ENCODE measurements at regions not wholly inside any gene's neighbourhood (a gene's known extent, or its start where the extent isn't known, plus 50 kb on each side); places are given as distances from the start of the nearest gene placed in this dataset.

- DNase-seq (ENCODE audit: low read depth), result no peak
Observed at GRCh38 chr2:236855866-236856847, 229.5 kb upstream of the COPS8 start.

DNA sequence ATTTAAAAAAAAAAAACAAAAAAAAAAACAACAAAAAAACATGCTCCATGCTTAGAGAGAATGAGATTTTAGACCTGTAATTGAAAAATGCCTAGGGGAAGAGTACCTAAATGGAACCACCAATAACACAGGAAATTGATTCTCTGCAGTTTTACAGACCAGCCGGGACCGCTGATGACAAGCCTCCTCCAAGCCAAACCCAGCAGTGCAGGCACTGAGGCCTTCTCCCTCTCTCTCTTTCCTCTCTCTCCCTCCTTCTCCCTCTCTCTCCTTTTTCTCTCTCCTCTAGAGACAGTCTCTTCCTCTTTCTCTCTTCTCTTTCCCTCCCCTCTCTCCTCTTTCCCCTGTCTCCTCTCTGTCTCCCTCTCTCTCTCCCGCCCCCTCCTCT is 228.8 kb upstream of the COPS8 start:
- no peak for DNase-seq (ENCODE audit: low read depth)

DNA sequence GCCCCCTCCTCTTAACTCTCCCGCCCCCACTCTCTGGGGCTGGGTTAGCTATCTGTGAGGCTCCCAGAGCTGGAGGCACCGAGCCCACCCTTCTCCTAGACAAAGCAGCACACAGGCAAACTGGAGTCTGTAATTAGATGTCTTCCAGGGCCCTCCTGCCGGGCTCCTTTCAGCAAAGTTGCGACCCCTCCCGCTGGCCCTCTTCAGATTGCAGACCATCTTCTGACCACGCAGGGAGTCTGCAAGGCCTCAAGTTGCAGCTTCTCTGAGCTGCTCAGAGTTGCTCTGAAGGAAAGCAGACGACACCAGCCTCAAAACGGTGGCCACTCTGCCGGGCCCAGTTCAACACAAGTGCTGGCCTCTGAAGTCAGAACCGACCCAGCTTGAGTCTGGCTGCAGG is 228.4 kb upstream of the COPS8 start:
- no peak for DNase-seq (ENCODE audit: low read depth)

DNA sequence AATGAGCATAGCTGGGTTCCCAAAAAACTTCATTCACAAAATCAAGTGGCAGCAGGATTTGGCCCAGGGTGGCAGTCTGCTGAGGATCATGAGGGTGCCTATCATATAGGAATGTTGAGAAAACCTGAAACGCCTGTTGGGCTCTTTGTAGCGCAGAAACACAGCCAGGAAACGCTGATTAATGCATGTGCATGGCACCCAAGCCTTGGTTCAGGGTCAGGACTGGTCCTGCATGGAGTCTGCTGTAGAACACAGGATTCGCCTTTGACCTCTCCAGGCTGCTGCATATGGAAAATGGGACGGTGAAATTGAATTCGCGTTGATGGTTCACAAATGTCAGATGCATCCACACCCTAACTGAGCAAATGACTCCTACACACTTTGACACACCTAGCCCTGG is 227.9 kb upstream of the COPS8 start:
- DNase-seq (ENCODE audit: low read depth), result no peak

- no peak for DNase-seq (ENCODE audit: low read depth)
Observed at GRCh38 chr2:236858661-236859060, 227.0 kb upstream of the COPS8 start.

DNA sequence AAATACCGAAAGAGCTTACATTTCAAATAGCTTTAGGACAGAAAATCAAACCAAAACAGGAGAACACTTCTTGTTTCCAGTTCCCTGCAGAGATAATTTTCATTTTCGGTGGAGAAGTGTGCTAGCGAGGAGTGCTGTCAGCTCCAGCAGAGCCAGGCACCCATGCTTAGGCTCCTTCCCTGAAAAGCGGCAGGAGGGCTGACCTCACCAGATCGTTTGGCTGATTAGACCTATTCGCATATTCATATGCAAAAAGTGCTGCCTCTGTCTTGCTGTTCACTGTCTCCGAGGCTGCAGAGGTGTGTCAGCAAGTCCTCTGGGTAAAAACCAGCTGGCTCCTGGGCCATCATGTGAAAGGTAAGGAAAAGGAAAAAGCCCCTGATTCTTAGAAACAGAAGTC is 225.8 kb upstream of the COPS8 start:
- no peak for DNase-seq (ENCODE audit: low read depth)

DNA sequence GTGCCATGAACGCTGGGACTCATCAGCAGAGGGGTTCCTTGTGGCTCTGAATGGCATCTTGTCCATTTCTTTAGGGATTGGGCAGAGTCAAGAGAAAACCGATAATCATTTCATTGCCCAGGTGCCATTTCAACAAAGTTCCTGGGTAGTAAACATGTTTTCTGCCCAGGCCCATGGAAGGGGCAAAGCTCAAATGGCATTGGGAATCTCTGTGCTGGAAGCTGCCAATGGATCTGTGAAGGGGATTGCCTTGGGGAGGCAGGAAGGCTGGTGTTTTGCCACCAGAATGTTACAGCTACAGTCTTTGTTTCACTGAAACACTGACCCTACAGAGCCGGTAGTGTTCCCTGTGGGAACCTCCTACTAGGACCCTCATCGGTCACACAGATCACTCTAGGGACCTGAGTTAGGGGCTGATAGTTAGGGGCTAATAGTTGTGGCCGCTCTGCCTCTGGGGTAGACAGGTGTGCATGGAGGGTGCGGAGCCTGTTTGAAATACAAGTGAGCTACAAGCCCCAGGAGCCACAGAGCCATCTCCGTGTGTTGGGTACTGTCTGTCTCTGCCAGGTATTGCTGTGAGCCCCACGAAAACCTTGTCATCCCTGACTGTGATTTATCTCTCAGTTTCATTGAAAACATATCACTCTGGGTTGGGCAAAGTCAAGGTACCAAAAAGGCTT is 224.4 kb upstream of the COPS8 start:
- no peak for DNase-seq (ENCODE audit: low read depth)

DNA sequence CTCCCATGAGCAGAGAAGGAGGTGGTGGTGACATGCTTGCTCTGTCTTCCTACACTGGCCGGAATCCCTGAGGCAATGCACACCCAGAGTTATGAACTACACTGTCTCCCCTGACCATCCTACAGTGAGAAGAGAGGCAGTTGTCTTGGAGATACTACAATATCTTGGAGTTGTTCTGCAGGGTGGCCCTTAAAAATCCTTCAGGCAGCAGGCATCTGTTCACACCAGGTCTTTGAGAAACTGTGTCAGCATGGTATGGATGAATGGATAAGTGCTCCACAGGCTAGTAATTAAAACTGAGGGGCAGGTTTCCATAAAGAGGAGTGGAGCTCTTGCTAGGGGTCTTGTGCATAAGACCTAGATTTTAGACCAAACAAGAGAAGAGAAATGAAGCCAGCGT is 223.7 kb upstream of the COPS8 start:
- no peak for DNase-seq (ENCODE audit: low read depth)

- DNase-seq (ENCODE audit: low read depth), result no peak
Observed at GRCh38 chr2:236862526-236862925, 223.2 kb upstream of the COPS8 start.

GRCh38 chr2:236862961-236863728 is 222.5 kb upstream of the COPS8 start:
- peak; percentile 99 for DNase-seq (ENCODE audit: low read depth)

GRCh38 chr2:236863729-236864126 is 222.0 kb upstream of the COPS8 start:
- no peak for DNase-seq (ENCODE audit: low read depth)

DNA sequence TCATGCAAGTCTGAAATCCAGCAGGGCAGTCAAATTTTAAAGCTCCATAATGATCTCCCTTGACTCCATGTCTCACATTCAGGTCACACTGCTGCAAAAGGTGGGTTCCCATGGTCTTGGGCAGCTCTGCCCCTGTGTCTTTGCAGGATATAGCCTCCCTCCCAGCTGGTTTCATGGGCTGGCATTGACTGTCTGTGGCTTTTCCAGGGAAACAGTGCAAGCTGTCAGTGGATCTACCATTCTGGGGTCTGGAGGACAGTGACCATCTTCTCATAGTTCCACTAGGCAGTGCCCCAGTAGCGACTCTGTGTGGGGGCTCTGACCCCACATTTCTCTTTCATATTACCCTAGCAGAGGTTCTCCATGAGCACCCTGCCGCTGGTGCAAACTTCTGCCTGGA is 220.6 kb upstream of the COPS8 start:
- DNase-seq (ENCODE audit: low read depth), result no peak

DNA sequence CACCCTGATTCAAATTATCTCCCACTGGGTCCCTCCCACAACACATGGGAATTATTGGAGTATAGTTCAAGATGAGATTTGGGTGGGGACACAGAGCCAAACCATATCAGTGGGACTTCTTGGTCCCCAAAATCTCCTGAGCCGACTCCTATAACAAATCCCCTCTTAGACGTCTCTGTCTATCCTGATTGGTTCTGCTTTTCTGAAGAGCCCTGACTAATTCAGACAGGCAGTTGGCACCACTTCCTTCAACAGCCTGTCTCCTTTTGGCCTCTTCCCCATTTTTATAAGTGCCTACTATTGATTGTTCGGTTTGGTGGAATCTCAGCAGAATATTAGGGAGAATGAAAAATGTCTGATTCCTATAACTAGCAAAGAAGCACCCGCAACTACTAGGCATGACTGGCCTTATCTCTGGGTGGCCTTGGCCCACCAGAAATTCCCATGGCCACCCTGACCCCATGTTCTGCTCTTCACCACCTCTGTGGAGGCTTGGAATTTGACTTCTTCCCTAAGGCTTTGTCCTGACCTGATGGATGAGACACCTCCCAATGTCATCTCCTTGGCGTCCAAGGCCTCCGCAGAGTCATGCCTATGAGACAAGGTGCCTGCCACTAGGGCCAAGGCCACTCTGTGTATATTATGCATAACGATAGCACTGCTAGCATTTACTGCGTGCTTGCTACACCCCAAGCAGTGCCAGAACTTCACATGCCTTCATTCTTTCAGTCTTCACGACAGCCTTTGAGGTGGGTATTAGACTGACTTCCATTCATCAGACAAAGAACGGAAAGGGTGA is 218.9 kb upstream of the COPS8 start:
- no peak for DNase-seq (ENCODE audit: low read depth)

GRCh38 chr2:236867441-236868260 is 218.0 kb upstream of the COPS8 start:
- peak; percentile 95 for DNase-seq (ENCODE audit: low read depth)

GRCh38 chr2:236870370-236870769 is 215.3 kb upstream of the COPS8 start:
- DNase-seq (ENCODE audit: low read depth), result no peak

DNA sequence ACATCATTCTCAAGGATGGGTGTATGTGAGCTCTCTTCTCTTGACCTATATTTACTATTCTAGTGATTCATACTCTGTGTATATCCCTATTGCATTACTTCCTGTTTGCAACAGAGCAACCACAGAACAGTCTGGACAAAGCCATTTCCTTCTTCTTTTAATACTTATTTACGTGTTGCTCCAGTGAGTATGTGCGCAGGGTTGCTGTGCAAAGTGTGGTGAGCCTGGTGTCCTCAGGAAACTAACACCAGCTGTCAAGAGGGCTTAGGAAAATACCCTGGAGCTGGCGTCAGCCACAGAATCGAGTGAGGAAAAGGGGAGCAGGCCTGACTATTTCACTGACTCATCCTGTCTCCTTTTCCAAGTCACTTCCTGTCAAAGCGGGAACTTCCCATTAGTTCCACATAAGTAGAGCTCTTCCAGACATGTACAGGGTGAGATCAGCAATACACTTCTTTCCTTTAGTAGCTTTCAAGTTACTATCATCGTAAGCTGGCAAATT is 214.1 kb upstream of the COPS8 start:
- DNase-seq (ENCODE audit: low read depth), result peak; percentile 99

- DNase-seq (ENCODE audit: low read depth), result no peak
Observed at GRCh38 chr2:236872015-236872414, 213.7 kb upstream of the COPS8 start.

GRCh38 chr2:236872981-236873380 is 212.7 kb upstream of the COPS8 start:
- no peak for DNase-seq (ENCODE audit: low read depth)

GRCh38 chr2:236873636-236874035 is 212.1 kb upstream of the COPS8 start:
- DNase-seq (ENCODE audit: low read depth), result peak; percentile 25

DNA sequence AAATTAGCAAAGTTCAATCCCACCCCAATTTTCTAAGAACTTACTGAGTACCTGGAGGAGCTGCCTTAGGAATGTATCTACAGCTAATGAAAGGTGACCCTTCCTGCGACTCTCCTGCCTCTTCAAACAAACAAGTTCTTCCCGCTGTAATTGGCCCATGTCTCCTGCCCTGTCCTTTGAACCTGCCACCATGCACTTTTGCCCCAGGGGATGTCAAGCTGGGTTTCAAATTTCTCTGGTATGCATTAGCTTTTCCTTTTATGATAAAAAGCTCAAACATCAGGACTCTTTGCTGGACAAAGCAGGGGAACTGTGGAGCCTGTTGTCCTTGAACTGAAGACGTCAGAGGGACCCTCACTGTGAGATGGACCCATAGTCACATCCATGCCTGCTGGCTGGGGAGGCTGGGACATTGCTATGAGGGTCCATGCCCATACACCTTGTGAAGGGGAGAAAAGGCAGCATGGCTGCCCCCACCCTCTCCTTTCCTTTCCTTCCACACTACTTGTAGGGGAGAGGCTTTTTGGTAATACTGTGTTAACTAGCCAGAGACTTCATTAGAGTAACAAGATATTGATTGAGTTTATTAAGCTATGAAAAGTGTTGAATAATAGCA is 210.7 kb upstream of the COPS8 start:
- DNase-seq (ENCODE audit: low read depth), result no peak

All from EH (cell line).